Psoas muscle (tissue), 7 donors: ENCODE measurements at regions not wholly inside any gene's neighbourhood (a gene's known extent, or its start where the extent isn't known, plus 50 kb on each side); places are given as distances from the start of the nearest gene placed in this dataset.

Experiments
- ATAC-seq, 4 donors: fragments of 200-7000 bp; cut with Tn5 transposase; one replicate each; pipeline ENCODE4 v1.9.1; 2020; ENCODE audit warnings: moderate library complexity in 3 of 4, mild to moderate bottlenecking in 2 of 4
- DNase-seq, 2 donors: peaks; one replicate each; pipeline ENCODE4 v3.0.0-alpha.2; 2020
- H3K27ac ChIP-seq: fragments of 200-600 bp; one replicate; pipeline ENCODE4 v1.8.0; 2022
- H3K27me3 ChIP-seq, 3 donors: fragments of 200-600 bp in 1 of 3; one replicate each; pipeline versions ENCODE4 v1.6.1 to v1.8.0; 2013 to 2022; ENCODE audit warnings: low read length in 2 of 3, mild to moderate bottlenecking in 2 of 3, moderate library complexity in 1 of 3; ENCODE audit not compliant: insufficient read depth in 3 of 3
- H3K36me3 ChIP-seq, 2 donors: fragments of 200-600 bp in 1 of 2; one replicate each; pipeline versions ENCODE4 v1.6.1 to v1.8.0; 2013 to 2022; ENCODE audit warnings: low read depth in 1 of 2, mild to moderate bottlenecking in 1 of 2, moderate library complexity in 1 of 2; ENCODE audit not compliant: insufficient read depth in 1 of 2
- H3K4me1 ChIP-seq: fragments of 200-600 bp; one replicate; pipeline ENCODE4 v1.8.0; 2022
- H3K4me3 ChIP-seq: fragments of 200-600 bp; one replicate; pipeline ENCODE4 v1.8.0; 2022; ENCODE audit warnings: mild to moderate bottlenecking
- H3K9me3 ChIP-seq: fragments of 200-600 bp; one replicate; pipeline ENCODE4 v1.8.0; 2022
- CTCF ChIP-seq: fragments of 200-600 bp; IDR thresholded peaks from one replicate; pipeline ENCODE4 v1.8.0; 2022; ENCODE audit warnings: antibody characterized with exemption
- WGBS, 3 donors: extraction: QIAGEN DNeasy Blood & Tissue Kit; methylation state at CpG; one replicate each; pipeline versions ENCODE4 v1.1.6 to v1.1.7; 2013; 5-methylcytosine and 5-hydroxymethylcytosine counted together
- intact Hi-C, 2 donors: fragments of 100-400 bp; cut with DNase I; formaldehyde crosslinking; loops; one replicate each; pipeline versions ENCODE4 v1.11.0 to v1.14.2; 2022
- donor health status: healthy with polysubstance abuse.
- donor health status: DM: no; HTN: no; CAD: no; lungs with moderate emphysema.
- donor health status: Bipolar disorder and iron deficiency.
- donor health status: healthy.
- donor health status: DM: yes; HTN: yes; CAD: no.
- donor health status: DM: no; HTN: no; CAD: no.
- donor health status: DM: yes; HTN: yes; CAD: no.

- no peak for TF ChIP-seq CTCF
- H3K27me3 ChIP-seq, result no peaks in the 10 kb centered on the region
- intact Hi-C loops, result no loop called here
- H3K4me3 ChIP-seq, result no peak overlapping the region
- H3K9me3 ChIP-seq, result no peaks in the 10 kb centered on the region
- H3K36me3 ChIP-seq, result no peaks in the 10 kb centered on the region
- DNase-seq (no peak), ATAC-seq (no peak)
- WGBS, 3 donors, result 79 to 90% (median 81%) methylated on average over 2 of the region's 2 CpGs
- H3K4me1 ChIP-seq, result no peaks in the 10 kb centered on the region
- H3K27ac ChIP-seq, result no peak overlapping the region
These were observed 431.0 kb upstream of the ADGRL4 start for GRCh38 chr1:79437540-79437939.

- H3K36me3 ChIP-seq, result no peaks in the 10 kb centered on the region
- ATAC-seq, result no peak
- no peaks in the 10 kb centered on the region for H3K4me1 ChIP-seq
- no peak overlapping the region for H3K4me3 ChIP-seq
- 25 to 33% (median 33%) methylated on average over 2 of the region's 2 CpGs for WGBS, 3 donors
- H3K27ac ChIP-seq, result no peak overlapping the region
- TF ChIP-seq CTCF, result no peak
- H3K27me3 ChIP-seq, result no peaks in the 10 kb centered on the region
- H3K9me3 ChIP-seq, result no peaks in the 10 kb centered on the region
- intact Hi-C loops, result no loop called here
- DNase-seq, result no peak
These were observed 424.8 kb upstream of the ADGRL4 start for GRCh38 chr1:79431340-79431739.

- H3K27ac ChIP-seq, result no peak overlapping the region
- H3K27me3 ChIP-seq, result no peaks in the 10 kb centered on the region
- H3K36me3 ChIP-seq, result no peaks in the 10 kb centered on the region
- H3K4me1 ChIP-seq, result no peaks in the 10 kb centered on the region
- ATAC-seq (no peak), DNase-seq (no peak)
- intact Hi-C loops, result no loop called here
- no peak for TF ChIP-seq CTCF
- H3K4me3 ChIP-seq, result no peak overlapping the region
- H3K9me3 ChIP-seq, result no peaks in the 10 kb centered on the region
- 77 to 84% (median 82%) methylated on average over 11 of the region's 11 CpGs for WGBS, 3 donors
These were observed 423.9 kb upstream of the ADGRL4 start for GRCh38 chr1:79430437-79430836.

- intact Hi-C loops, result no loop called here
- H3K36me3 ChIP-seq, result no peaks in the 10 kb centered on the region
- ATAC-seq (no peak), DNase-seq (no peak)
- H3K27ac ChIP-seq, result no peak overlapping the region
- no peaks in the 10 kb centered on the region for H3K9me3 ChIP-seq
- H3K4me3 ChIP-seq, result no peak overlapping the region
- 22 to 35% (median 32%) methylated on average over 2 of the region's 2 CpGs for WGBS, 3 donors
- no peaks in the 10 kb centered on the region for H3K27me3 ChIP-seq
- H3K4me1 ChIP-seq, result no peaks in the 10 kb centered on the region
- TF ChIP-seq CTCF, result no peak
These were observed 416.2 kb upstream of the ADGRL4 start for GRCh38 chr1:79422726-79423125.

GRCh38 chr1:79398501-79398900, 392.0 kb upstream of the ADGRL4 start:
- TF ChIP-seq CTCF, result no peak
- ATAC-seq, result no peak
- Histone ChIP-seq H3K4me1 (no peaks in the 10 kb centered on the region), H3K4me3 (no peak overlapping the region), H3K36me3 (no peaks in the 10 kb centered on the region), H3K27ac (no peak overlapping the region), H3K9me3 (no peaks in the 10 kb centered on the region), H3K27me3 (no peaks in the 10 kb centered on the region)
- 81 to 90% (median 82%) methylated on average over 2 of the region's 2 CpGs for WGBS, 3 donors
- no peak for DNase-seq
- intact Hi-C loops, result no loop called here
